GM12864 (cell line): ENCODE measurements at regions not wholly inside any gene's neighbourhood (a gene's known extent, or its start where the extent isn't known, plus 50 kb on each side); places are given as distances from the start of the nearest gene placed in this dataset.

Experiments used
- DNase-seq: peaks from one replicate; pipeline ENCODE4 v3.0.0-alpha.2; 2011; ENCODE audit warnings: low read depth
- H3K4me3 ChIP-seq: 2 replicates; pipeline ENCODE4 v1.5.1; 2011; ENCODE audit warnings: mild to moderate bottlenecking, low read depth, low read length, control low read depth
- CTCF ChIP-seq: IDR thresholded peaks from 2 replicates; pipeline ENCODE4 v1.5.1; 2011; ENCODE audit warnings: low read depth, mild to moderate bottlenecking, moderate library complexity, low read length, control low read depth, inconsistent platforms; ENCODE audit errors: missing control alignments

DNA sequence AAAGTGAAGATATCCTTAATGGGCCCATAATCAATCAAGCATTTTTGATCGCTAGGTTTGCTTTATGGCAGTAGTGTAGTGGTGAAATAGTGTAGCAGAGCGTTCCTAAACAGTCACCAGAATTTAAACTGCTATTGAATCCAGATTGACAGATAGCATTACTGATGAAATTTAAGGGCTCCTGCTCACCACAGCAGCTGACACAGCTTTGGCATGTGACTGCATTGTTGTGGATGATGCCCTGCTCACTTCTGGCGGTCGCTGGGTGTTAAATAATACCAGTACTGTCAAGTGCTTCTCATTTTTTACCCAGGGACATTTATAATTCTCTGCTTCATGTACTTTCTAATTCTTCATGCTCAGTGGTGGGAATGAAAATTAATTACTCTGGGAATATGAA lies 102.0 kb upstream of the ARHGAP24 start:
- DNase-seq = no peak
- TF ChIP-seq CTCF = no peak
- no peak overlapping the region for H3K4me3 ChIP-seq

- TF ChIP-seq CTCF = no peak
- no peak overlapping the region for H3K4me3 ChIP-seq
- DNase-seq = no peak
Measured at GRCh38 chr4:85376285-85376684, 98.7 kb upstream of the ARHGAP24 start.

GRCh38 chr4:85381968-85382367 lies 93.0 kb upstream of the ARHGAP24 start:
- no peak for TF ChIP-seq CTCF
- no peak for DNase-seq
- no peak overlapping the region for H3K4me3 ChIP-seq

- no peak overlapping the region for H3K4me3 ChIP-seq
- no peak for TF ChIP-seq CTCF
- DNase-seq = no peak
Measured at GRCh38 chr4:85391071-85391470, 83.9 kb upstream of the ARHGAP24 start.

DNA sequence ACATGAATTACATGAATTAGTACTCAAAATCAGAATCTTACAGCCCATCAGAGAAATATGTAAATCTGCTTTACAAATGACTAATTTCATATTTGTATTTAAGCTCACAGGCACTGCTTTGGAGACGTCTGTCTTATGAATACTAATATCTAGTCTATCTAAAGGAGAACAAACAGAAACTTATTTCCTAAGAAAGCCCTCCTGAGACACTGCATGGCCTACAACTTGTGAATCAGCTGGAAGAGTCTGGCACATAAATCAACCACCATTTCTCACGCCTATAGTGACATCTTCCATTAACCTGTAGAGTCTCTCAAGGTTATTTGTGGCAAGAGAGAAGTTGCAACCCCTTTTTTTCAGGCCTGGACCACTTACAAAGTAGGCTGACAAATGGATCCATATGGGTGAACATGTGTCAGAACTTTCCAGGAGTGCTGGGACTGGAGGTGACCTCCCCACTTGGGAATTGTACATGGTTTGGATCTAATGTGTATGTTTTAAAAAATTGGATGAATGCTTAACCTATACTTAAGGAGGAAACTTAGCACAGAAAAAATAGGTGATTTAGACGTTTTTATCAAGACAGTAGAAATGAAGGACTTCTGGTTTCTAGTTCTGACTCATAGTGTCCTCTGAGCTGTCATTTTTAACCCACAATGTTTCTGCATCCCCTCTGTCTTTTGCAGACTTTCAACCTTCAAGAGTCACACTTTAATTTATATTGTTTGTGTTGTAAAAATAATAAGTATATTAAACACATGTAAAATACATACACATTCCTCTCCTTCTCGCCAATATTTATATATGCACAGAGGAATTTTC lies 83.2 kb upstream of the ARHGAP24 start:
- H3K4me3 ChIP-seq = no peak overlapping the region
- no peak for TF ChIP-seq CTCF
- no peak for DNase-seq

GRCh38 chr4:85393201-85393600 lies 81.7 kb upstream of the ARHGAP24 start:
- DNase-seq = no peak

More at GRCh38 chr4:85393201-85393600, 81.7 kb upstream of the ARHGAP24 start:
- H3K4me3 ChIP-seq = no peak overlapping the region
- TF ChIP-seq CTCF = no peak
